NCI-H2227 (cell line): ENCODE measurements at regions not wholly inside any gene's neighbourhood (a gene's known extent, or its start where the extent isn't known, plus 50 kb on each side); places are given as distances from the start of the nearest gene placed in this dataset.
"Not testable (repeated sequence)": the region's sequence is repeated elsewhere in the genome, so short reads cannot be mapped to it uniquely, and the experiment has no call there.

Experiments used
- DNase-seq: peaks from one replicate; lab custom pipeline; 2025; ENCODE audit not compliant: unreplicated experiment; lab: John Stamatoyannopoulos, UW

DNA sequence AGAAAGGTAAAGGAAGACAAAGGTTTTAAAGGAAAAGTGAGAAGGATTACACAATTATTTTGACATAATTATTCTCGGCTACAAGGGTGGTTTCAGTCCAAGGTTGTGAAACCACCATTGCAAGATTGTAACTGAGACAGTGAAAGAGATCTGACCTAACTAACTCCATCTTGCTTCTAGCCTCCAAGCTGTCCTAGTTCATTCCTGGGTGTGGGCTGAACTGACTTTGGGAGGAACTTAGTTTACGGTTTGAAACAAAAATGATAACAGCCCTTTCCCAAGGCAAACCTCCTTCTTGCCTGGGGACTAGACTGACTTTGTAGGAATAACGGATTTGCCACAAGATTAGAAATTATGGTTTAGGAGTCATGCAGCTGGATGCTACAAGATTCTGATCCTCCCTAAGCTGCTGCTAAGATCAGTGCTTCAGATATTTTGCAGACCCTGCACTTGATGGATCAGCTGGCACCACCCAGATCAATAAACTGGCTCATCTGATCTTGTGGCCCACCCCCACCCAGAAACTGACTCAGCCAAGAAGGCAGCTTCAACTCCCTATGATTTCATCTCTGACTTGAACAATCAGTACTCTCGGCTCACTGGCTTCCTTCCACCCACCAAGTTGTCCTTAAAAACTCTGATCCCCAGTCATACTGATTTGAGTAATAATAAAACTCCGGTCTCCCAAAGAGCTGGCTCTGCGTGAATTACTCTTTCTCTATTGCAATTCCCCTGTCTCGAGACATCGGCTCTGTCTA is 57.7 kb upstream of the AADACL2 start:
- DNase-seq, result no peak

DNA sequence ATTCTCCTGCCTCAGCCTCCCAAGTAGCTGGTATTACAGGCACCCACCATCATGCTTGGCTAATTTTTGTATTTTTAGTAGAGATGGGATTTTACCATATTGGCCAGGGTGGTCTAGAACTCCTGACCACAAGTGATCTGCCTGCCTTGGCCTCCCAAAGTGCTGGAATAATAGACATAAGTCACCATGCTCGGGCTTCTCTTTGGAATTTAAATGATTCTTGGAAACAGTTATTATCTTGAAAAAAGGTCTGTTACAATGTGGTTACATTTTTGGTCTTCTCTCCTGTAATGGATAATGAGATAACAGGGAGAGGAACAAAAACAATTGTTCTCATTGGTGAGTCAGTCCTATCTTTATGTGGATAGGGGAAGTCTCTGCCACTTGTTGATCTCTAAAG is 59.8 kb upstream of the AADACL2 start:
- no peak for DNase-seq

DNA sequence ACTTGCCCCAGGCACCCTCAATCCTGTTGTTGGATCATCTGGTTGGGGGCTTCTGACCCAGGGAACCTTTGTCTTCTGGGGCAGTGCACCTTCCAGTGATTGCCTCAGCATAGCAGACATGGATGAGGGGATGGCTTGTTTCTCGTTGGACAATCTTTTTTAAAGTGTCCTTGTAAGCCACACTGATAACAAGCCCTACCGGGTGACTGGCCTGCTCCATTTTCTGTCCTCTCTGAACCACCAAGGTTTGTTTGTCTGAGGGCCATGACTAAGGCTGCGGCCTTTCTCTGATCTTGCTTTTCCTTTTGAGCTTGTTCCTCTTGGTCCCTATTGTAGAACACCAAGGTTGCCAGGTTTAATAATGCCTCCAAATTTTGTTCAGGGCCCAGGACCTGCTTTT is 66.0 kb upstream of the AADACL2 start:
- not testable (repeated sequence) for DNase-seq

DNA sequence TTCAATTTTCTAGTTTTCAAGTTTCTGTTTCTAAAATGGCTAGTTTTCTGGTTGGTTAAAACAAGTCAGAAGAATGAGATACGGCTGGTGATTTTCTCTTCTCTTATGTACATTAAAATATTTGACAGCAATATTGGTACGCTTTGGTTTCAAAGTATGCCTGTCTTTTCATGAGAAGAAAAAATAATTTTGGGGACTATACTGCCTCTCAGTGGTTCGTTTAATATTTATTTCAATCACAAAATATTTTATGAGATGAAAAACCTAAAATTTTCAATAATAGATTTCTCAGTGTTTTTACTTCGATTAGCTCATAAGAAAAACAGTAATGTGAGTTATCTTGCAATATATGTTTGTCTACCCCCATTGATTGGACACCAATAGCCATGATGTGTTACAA is 72.8 kb upstream of the AADACL2 start:
- DNase-seq, result no peak

DNA sequence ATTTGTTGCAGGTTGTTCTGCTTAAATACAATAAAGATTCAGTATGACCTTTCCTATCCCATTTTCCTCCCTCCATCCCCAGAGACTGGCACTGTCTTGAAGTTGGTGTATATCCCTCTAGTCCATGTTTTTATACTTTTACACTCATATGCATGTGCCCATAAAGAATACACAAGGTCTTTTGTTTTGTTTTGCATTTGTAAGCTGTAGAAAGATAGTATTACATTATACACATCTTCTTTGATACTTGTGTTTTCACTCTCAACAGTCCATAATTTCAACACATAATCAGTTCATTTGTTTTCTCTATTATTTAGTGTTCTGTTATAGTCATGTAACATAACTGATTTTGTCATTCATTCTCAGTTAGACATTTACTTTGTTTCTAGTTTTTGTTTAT is 88.7 kb upstream of the AADACL2 start:
- no peak for DNase-seq

DNA sequence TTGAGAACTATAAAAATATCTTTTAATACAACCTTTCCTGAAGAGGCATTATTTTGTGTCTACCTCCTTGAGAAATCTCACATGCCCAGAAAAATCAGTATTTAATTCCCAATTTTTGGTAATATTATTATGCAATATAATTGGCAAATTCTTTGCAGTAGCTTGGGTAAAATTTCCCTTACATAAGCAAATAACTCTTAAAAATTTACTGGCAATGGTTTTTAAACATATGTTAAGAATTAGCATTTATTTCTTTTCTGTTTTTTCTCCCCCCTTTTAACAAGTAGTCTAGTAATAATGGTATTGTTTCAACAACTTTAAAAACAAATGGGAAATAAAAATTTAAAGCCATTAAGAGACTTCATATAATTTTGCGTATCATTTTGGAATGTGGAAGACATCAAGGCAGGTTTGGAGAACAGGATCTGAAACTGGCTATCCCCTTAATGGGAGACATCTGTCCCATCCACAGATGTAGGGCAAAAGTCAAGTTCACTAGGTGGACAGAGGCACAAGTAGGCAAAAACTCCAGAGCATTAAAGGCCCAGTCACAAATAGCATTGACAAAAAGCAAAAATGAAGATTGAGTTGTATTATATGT is 89.6 kb upstream of the AADACL2 start:
- no peak for DNase-seq

DNA sequence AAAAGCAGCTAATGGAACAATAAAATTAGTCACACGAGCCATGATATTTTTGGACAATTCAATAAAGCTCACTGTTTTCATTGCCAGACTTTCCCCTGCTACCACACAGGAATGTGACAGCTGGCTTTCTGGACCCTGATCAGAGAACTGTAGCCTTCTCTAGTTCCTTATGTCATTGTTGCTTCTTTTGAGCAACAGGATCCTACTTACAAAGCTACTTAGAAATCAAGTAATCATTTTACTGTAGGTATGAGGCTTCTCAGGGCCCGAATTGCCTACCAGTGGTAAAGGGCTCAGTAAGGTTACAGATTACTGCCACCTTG is 94.3 kb upstream of the AADACL2 start:
- DNase-seq, result no peak

DNA sequence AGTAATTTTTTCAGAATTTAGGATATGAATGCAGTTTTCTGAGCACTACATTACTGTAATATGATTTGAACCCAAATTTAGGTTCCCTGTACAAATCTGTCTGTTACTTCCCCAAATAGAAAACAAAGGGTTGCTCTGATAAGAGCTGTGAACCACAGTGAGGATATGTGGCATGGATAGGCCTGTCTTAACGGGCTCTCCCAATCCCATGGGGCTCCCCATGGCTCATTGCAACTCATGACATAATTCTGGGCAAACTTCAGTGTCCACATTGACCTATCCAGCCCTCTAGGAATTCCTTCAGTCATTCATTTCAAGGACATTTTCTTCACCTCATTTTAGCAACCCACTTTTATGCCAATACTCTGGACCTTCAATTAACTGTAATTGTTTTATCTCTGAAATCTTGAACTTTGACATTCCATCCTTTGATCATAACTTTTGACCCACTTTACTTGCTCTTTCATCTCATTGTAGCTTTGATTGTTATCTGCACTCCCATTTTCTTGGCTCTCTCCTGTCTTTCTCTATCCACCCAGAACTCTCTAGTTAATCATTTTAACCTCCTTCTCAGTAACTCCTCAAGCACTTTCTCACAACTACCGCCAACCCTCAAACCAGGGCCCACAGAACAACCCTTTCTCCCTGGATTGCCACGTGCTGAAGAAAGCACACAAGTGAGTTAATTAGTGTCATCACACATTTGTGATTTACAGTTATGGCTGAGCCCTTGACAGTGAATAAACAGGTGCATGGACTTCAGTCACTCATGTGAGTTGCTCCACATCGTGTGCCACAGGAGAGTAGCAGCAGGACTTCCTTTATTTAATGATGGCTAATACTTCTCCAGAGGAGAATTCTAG is 94.9 kb upstream of the AADACL2 start:
- no peak for DNase-seq

DNA sequence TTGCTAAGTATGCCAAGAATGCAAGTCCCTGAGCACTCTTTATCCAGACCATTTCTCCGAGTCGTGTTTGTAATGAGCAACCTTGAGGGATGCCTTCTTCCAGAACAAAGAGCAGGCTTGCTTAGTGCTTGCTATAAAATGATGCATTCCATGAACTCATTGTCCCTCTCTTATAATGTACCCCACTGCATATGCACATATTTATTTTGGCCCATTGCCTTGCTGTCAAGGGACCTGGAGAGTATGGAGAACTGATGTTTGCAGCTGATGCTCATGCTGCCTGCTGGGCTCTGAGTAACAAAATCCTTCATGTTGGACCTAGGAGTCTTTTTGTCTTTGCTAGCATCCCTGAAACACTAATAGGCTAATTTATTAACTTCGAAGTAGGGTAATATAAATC is 97.8 kb upstream of the AADACL2 start:
- no peak for DNase-seq

DNA sequence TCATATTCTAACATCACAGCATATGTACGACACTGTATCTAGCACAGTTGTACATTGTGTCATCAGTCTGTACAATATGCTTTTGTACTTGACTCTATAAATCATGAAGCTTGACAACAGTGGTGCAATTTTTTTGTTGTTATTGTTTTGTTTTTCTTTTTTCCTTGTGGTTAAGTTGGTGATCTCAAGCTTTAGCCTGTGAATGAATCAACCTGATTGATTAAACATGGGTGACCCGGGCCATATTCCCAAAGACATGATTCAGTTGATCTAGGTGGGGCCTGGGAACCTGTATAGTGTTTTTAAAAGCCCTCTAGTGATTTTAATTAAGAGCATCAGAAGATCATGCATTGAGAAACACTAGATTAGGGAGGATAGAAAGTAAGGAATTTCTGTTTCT is 101.8 kb upstream of the AADACL2 start:
- no peak for DNase-seq

DNA sequence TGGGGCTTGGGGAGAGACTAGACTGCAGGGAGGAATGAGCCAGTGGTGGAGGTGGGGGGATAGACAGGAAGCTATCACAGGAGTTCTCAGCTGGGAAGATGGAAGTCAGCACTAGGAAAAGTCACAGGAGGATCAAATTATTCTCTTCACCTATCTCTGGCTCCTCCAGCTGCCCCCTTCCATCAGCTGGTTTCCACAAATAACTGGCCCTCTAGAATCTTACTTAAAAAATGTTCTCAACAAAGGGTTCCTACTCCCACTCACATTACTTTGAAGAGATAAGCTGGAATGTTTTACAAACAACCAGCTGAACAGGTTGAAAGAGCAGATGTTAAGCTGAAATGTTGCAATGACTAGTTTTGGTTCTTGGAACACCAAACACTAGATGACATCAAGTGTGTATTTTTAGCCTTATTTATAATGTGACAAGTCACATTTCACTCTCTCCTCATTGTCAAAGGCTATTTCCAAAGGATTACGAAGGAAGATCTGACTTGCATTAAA is 102.7 kb upstream of the AADACL2 start:
- no peak for DNase-seq

DNA sequence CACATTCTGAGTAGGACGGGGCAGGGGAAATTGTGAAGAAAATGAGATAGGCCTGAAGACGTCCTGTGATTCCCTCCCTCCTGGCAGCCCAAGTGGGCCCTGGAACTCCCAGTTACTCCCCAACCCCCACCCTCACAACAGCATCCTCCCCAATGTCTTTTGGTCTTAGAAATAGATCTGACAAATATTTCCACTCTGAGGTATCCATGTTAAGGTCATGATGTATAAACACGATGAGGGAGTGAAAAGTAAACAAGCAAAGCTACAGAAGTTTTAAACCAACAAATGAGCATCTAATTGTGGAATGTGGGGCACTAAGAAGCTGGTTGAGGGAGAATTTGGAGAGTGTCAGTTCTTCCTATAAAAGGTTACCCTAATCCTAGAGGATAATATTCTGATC is 103.7 kb upstream of the AADACL2 start:
- no peak for DNase-seq

DNA sequence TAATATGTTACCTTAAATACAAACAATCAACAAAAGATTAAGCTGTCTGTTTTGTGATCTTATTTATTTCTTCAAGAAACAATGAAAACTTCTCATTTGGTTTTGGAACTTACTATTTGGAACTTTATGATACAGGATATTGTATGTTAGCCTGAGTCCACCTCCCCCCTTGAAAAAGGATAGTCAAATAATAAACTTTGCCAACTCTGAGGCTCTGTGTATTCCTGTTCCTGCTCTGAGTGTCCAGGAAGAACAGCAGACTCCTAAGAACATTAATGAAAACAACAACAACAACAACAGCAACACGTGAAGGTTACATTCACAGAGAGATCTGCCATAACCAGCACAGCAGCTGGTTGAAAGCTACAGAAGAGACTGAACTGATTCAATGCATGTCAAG is 108.1 kb upstream of the AADACL2 start:
- DNase-seq, result no peak

DNA sequence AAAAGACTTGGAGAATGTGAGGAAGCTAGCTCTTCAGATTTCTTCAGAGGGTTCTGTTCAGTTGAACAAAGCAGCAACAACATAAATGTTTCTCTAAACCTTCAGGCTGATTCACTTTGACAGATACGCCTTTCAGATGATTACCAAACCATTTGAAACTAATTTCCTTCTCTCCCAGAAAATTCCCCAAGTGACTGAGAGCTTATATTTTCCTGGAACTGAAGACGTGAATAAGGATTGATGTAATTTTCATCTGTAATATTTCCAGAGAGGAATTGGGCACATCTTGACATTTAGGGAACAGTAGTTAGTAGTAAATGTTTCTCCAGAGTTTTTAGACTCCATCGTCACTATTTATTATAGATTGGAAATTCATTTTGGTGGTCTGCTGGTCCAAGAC is 108.6 kb upstream of the AADACL2 start:
- no peak for DNase-seq

DNA sequence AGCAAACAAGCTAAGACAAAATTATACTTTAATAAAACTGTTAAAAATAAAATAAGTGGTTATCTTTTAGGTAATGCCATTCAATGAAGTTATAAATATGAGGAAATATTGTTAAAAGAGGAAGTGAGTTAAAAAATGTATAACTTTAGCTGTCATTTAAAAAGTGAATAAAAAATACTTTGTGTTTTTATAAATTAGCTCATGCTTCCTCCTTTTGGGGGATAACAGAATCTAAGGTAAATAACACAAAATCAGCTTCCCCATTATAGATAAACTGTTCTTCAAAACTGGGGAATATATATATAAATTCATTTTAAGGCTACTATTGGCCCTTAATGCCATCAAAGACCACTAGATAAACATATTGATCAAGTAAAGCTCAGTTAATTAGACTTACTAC is 113.7 kb upstream of the AADACL2 start:
- DNase-seq, result no peak

DNA sequence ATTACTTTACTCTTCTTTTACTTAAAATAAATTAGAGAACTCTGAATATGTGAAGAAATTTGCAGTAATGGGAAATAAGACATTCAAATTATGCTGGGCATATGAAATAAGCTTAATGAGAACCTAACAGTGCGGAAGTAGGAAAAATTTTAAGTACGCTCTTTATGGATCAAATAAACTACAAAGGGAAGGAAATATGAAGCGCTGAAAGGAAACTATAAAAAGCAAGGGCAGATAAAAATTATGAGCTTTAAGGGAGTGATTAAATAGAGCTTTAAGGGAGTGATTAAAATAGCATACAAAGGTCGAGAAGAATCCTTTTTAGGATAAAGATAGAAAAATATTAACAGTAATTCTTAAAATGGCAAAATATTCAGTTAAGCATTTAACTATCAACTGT is 118.3 kb upstream of the AADACL2 start:
- DNase-seq, result no peak

DNA sequence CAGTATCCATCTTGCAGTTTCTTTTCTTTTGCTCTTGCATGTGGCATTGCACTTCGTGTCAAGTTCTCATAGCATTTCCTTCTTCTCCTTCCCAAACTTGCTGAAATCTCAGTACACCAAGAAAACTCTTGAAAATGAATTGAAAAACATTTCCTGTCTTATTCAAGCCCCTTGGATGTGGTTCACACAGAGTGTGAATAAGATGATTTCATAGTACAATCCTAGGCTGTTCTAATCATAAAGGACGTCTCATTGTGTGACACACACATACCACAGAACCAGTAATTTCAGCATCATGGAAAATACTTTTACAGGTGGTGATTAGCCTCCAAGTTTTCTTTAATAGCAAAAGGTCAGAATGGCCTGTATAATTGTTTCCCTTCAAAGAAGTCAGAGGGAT is 121.6 kb upstream of the AADACL2 start:
- DNase-seq, result no peak

DNA sequence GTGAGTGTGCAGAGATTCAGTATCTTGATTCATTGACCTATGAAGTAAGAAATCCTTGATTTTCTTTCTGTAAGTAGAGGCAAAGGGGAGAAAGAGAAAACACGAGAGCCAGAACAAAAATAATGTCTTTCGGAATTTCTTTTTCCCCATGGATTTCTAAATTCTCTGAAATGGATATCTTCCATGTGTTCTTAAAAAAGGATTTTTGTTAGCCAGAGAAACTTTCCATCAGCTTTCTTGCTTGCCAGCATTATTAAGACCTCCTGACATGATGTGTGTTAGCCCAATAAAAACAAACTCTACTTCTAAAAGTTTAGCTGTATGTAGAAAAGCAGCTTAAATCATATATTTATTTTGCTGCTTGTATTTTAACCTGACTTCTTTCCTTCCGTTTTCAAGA is 122.3 kb upstream of the AADACL2 start:
- no peak for DNase-seq

DNA sequence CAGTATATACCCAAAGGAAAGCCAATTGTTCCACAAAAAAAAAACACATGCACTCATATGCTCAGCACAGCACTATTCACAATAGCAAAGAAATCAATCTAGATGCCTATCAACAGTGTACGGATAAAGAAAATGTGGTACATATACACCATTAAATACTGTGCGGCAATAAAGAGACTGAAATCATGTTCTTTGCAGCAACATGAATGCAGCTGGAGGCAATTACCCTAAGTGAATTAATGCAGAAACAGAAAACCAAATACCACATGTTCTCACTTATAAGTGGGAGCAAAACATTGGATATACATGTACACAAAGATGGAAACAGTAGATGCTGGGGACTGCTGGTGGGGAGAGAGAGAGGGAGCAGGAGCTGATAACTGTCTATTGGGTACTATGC is 124.2 kb upstream of the AADACL2 start:
- no peak for DNase-seq

DNA sequence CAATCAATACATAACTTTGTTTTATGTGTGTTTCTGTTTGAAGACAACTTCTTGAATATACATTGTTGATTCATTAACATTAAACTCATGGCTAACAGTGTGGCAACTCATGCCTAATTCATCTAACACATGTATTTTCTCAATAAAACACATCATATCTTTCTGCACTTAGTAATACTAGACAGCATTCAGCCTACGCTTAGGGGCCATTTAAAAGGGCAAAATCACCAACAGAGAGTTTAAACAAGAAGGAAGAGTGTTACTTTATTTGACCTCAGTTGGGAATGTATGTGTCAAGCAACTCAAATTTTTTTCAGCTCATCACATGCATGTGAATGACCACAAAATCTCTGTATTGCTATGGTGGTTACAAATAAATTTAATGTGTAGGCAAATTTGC is 128.8 kb upstream of the AADACL2 start:
- DNase-seq, result no peak

DNA sequence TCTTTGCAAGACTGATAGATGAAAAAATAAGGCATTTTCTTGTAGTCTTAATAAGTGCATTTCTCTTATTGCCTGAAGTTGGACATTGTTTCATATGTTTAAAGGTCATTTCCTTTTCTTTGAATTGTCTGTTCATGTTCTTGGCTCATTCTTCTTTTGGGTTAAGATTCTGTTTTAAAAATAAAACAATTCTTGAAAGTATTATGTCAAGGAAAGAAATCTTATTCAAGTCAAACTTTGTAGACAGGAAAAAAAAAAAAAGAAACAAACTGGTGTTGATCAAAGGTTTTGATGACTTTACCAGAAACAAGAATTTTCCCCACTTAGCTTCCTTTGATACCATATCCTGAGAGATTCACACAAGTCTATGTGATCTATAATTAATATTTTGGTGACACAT is 132.9 kb upstream of the AADACL2 start:
- DNase-seq, result no peak

DNA sequence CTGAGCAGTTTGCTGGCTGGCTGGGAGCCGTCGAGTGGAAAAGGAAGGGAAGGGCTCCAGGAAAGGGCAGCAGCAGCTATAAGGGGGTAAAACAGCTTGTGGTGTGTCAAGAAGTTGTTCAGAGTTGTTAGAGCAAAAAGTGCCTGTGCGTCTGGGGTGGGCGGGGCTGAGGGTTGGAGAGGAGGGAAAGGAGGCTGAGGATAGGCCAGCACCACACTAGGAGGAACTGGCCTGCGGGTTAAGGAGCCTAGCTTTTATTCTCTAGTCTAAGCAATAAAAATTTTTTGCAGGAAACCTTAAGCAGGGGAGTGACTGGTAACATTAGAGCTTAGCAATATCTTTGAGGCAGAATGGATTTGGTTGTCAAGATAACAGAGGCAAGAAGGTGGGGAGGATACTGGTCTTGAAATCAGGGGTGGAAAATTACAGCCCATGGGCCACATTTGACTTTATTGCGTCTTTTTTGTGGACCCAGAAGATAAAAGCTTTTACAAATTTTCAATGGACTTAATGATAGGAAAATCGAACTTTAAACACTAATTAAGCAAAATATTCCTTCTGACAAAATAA is 134.5 kb upstream of the AADACL2 start:
- no peak for DNase-seq
